ENCODE measurements at regions not wholly inside any gene's neighbourhood (a gene's known extent, or its start where the extent isn't known, plus 50 kb on each side); places are given as distances from the start of the nearest gene placed in this dataset.
A peak's percentile ranks its signal among the peaks of the same experiment; 100 is the strongest.

DNA sequence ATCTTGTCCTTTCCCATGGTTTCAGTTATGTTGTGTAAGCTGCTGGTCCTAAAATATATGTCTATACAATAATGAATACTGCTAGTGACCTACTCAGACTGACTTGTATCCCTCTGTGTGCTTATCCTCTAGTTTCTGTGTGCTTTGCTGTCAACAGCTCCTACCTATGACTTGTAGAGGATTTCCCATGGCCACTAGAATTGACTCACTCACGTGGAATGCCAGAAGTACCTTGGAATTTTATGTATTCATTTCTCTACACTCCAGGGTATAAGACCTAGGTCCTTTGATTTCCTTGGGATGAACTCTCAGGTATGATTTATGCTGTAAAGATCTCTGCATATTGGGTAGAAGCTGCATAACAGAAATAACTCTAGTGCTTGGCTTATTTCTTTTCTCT is 279.9 kb upstream of the SLIT2 start:
- no peak overlapping the region for H3K27ac ChIP-seq
- TF ChIP-seq, protein P1, sequence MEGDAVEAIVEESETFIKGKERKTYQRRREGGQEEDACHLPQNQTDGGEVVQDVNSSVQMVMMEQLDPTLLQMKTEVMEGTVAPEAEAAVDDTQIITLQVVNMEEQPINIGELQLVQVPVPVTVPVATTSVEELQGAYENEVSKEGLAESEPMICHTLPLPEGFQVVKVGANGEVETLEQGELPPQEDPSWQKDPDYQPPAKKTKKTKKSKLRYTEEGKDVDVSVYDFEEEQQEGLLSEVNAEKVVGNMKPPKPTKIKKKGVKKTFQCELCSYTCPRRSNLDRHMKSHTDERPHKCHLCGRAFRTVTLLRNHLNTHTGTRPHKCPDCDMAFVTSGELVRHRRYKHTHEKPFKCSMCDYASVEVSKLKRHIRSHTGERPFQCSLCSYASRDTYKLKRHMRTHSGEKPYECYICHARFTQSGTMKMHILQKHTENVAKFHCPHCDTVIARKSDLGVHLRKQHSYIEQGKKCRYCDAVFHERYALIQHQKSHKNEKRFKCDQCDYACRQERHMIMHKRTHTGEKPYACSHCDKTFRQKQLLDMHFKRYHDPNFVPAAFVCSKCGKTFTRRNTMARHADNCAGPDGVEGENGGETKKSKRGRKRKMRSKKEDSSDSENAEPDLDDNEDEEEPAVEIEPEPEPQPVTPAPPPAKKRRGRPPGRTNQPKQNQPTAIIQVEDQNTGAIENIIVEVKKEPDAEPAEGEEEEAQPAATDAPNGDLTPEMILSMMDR (conservative IDR thresholded peaks at IDR 0.05; ENCODE audit: low read depth): no peak
- ChIA-PET CTCF (no interaction called here), POLR2A (ENCODE audit: low non-redundant PET) (no interaction called here)
- DNase-seq (ENCODE audit: low spot score): peak; percentile 16

DNA sequence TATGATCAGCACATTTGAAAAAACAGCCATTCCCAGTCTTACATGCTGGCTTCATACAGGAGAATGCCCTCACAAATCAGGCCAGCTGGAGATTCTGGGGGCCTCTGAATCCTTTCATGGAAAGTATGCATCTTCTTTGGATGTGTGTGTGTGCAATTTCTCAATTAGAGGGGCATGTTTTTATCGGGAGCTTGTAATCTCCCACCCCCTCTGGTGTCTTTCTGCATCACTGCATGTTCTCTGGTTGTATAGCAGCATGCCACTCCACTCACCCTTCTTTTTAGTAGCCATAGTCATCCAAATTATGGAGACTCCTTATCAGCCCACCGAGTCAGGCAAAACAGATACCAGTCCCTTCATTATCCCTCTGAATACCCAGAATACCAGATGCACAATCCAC is 282.2 kb upstream of the SLIT2 start:
- no peak overlapping the region for H3K27ac ChIP-seq
- TF ChIP-seq, protein P1 (conservative IDR thresholded peaks at IDR 0.05; ENCODE audit: low read depth): no peak
- CTCF ChIA-PET: no interaction called here
- POLR2A ChIA-PET (ENCODE audit: low non-redundant PET): no interaction called here
- no peak for DNase-seq (ENCODE audit: low spot score)

DNA sequence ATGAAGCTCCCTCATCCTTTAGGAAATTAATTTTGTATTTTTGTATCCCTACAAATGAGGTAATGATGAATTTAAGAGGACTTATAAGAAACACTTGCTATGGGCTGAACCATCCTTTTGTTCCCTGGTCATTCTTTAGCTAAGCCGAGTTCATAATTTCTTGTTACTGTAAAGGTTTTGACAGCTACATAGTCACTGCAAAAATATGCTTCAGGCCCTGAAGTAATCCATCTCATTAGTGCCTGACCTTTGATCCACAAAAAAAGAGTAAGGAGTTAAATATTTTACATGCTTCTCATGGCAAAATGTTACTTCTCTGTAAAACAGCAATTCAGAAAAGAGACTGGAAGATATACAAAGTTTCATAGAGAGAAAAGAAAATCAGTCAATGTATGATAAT is 290.6 kb upstream of the SLIT2 start:
- H3K27ac ChIP-seq: no peak overlapping the region
- DNase-seq (ENCODE audit: low spot score): no peak
- POLR2A ChIA-PET (ENCODE audit: low non-redundant PET): no interaction called here
- TF ChIP-seq, protein P1 (conservative IDR thresholded peaks at IDR 0.05; ENCODE audit: low read depth): no peak
- CTCF ChIA-PET: no interaction called here

DNA sequence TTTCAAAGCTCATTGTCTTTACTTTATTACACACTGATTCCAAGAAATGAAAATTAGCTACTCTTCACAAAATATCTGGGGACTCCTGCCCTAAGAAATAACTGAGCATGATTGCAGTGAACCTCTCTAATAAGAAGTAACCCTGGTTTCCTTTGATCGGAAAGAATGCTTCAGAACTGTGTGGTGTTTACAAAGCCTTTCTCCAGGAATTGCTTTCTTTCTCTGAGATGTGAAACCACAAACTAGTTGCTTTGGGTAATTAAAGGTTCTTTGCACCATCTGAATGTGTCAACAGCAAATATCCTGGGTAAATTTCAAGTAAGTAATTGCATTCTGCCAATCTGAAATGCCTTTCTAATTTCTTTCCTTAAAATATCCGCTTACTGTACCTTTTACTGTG is 292.9 kb upstream of the SLIT2 start:
- DNase-seq (ENCODE audit: low spot score): no peak
- ChIA-PET POLR2A (ENCODE audit: low non-redundant PET) (no interaction called here), CTCF (no interaction called here)
- TF ChIP-seq, protein P1 (conservative IDR thresholded peaks at IDR 0.05; ENCODE audit: low read depth): no peak
- H3K27ac ChIP-seq: no peak overlapping the region

DNA sequence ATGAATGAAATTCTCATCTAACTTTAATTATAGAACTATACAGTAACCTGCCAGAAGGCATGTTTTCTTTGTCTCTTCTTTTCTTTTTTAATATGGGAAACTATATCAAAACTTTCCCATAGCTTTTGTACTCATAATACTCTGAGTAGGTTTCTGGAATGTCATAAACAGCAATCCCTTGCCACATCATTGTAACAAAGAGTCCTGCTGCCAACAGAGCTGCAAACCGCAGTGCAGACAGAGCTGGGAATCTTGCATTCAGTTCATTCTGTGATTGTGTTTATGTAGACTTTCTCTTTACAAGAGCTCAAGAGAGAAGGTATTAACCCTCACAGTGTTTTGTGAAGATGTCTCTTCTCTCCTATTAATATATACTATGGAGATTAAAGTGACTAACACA is 304.4 kb upstream of the SLIT2 start:
- CTCF ChIA-PET: no interaction called here
- no peak for DNase-seq (ENCODE audit: low spot score)
- no peak overlapping the region for H3K27ac ChIP-seq
- POLR2A ChIA-PET (ENCODE audit: low non-redundant PET): no interaction called here
- TF ChIP-seq, protein P1 (conservative IDR thresholded peaks at IDR 0.05; ENCODE audit: low read depth): no peak

DNA sequence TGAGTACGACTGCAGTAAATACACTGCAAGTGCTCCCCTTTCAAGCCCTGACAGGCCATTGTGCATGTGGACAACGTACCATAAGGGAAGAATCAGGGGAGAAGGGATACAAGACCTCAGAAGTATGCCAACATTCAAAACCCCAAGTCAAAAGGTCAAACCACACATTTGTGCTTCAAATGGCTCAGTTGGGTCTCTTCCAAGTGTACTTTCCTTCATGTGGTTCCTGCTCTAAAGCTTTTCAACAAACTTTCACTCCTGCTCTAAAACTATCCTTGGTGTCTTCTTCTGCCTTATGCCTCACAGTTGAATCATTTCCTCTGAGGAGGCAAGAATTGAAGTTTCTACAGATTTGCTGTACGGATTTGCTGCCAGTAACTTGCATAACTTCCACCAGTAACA is 305.7 kb upstream of the SLIT2 start:
- CTCF ChIA-PET: interaction anchor here (0.6 kb wide), 1 partner anchor 300 kb away, joined by 3 read pairs; no protein-coding TSS in a partner anchor
- no peak overlapping the region for H3K27ac ChIP-seq
- peak; percentile 48 for DNase-seq (ENCODE audit: low spot score)
- POLR2A ChIA-PET (ENCODE audit: low non-redundant PET): no interaction called here
- TF ChIP-seq, protein P1 (conservative IDR thresholded peaks at IDR 0.05; ENCODE audit: low read depth): no peak

DNA sequence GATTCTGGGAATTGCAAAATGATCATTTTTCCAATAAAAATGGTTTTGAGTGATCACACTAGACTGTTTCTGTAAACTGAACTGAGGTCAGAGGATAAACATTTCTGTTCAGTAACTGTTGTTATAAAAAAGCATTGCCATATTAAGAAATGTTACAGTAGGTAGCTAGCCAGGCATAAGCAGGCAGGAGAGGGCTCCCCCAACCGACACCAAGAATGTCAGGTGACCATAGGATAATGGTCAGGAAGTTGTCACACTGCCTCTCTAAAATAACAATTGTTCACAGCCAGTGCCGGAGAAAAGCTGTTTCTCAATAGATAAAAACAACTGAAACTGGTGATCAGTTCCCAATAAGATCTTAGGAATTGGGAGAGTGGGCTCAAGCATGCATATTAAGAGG is 306.2 kb upstream of the SLIT2 start:
- TF ChIP-seq, protein P1 (conservative IDR thresholded peaks at IDR 0.05; ENCODE audit: low read depth): no peak
- ChIA-PET POLR2A (ENCODE audit: low non-redundant PET) (no interaction called here), CTCF (no interaction called here)
- no peak for DNase-seq (ENCODE audit: low spot score)
- H3K27ac ChIP-seq: no peak overlapping the region
